ENCODE measurements at regions not wholly inside any gene's neighbourhood (a gene's known extent, or its start where the extent isn't known, plus 50 kb on each side); places are given as distances from the start of the nearest gene placed in this dataset.

DNA sequence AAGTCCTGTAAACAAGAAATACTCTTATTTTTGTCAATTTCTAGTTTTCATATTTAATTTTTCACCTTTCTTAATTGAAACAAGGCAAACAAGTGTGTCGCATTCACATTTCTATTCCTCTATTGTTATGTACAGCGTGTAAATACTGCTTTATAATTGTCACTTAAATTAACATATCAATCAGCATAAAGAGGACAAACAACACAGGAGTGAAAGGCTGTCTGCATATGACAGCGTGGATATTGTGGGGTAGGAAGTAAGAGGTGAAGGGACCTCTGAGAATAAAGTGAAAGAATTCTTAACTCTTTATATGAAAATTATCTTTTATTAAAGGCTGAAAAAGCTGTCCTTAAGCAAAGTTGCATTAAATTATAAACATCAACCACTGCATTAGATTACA, 797.9 kb upstream of the COBL start:
- no peak for TF ChIP-seq POLR2A (IDR thresholded peaks at IDR 0.05)
- TF ChIP-seq CTCF (IDR thresholded peaks at IDR 0.05): no peak
- no peak for TF ChIP-seq POLR2AphosphoS5 (IDR thresholded peaks at IDR 0.05)

All from breast epithelium (tissue), 3 donors.